AG08396 (cell line): ENCODE measurements at regions not wholly inside any gene's neighbourhood (a gene's known extent, or its start where the extent isn't known, plus 50 kb on each side); places are given as distances from the start of the nearest gene placed in this dataset.
"Not testable (repeated sequence)": the region's sequence is repeated elsewhere in the genome, so short reads cannot be mapped to it uniquely, and the experiment has no call there.

ENCODE experiments used
- DNase-seq: peaks from one replicate; pipeline ENCODE4 v3.0.0; 2012; ENCODE audit warnings: low spot score, mixed read lengths

DNA sequence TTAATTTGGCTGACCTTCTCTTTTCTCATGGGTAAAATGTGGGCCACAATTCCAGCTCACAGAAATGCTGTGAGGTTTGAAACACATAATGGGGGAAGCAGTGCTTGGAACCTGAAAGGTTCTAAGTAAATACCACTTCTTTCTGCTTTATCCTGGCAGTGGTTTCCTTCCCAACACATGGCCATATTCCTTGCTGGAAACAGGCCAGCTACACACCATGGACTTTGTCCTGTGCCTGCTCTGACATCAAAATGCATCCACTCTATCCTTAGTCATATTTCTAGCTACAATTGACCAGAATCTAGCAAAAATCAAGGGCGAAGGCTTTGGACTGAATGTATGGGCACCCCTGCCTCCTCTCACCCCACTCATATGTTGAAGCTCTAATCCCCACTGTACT lies 93.1 kb upstream of the TRPC7 start:
- no peak for DNase-seq

DNA sequence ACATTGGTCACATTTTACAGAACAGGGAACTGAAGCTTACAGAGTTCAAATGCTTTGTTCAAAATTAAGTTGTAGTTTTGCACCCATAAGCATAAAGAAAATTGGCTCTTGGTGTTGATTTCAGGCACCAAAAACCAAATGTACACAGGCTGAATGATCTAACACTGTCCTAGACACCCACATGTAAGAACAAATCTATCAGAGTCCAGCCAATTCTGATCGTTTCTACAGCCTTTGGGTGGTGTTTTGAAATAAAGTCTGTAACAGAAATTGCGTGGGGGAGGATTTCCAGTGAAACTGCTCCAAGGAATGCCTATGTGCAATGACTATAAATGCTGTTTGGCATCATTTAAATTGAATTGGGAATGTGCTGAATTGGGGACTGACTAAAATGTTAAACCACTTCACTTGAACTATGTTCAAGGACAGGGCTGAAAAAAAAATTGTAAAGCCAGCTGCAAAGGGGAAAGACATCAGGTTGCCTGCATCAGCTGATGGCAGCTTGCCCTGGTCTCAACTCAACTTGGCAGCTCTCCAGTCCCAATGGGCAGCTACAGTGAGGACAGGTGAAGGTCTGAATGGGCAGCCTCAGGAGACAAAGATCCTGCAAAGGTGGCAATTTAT lies 92.2 kb upstream of the TRPC7 start:
- no peak for DNase-seq

DNA sequence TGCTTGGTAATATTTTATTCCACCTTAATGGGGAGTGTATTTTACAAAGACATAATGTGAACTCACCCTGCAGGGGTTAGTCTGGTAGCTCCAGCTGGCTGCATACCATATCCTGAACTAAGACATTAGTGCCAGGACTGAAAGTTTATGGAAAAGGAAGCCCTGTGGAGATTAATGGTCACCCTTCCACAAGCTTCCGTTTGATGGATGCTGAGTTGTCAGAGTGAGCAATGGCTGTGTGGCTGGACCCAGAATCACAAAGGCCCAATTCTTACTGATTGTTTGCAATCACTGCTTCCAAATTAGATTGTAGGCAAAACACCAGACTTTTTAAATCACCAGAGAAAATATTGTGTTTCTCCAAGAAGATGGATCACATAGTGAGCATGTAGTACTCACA lies 90.1 kb upstream of the TRPC7 start:
- no peak for DNase-seq

DNA sequence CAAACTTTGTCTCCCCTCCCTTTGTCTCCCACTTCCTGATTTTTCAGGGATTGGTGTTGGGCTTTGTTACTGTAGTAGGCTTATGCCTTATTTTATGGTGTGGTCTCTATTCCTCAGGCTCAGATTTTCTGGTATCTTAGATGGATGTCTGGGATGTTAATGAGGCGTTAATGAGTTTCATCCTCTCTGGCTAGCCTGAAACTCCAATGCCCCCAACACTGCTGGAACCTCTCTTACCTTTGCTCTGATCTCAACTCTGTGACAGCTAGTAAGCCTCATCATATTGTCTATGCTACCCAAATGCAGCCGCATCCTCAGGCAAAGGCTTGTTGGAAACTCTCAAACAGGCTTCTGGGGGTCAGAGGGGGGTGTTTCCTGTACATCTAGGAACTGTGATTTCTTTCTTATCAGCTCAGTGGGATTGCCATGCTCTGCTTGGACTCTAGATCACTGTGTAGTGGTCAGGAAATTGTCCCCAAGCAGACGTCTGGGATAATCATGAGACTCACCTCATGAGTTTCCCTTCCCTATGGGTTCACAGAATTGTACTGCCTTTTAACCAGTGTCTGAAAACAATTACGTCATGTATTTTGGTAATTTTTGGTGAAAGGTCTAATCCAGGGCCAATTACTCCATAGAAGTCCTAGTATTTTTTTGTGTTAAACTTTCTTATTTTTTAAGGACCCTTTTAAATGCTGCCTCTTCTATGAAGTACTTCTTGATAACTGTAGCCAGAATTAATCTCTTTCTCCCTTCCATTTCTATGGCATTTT lies 88.8 kb upstream of the TRPC7 start:
- no peak for DNase-seq

DNA sequence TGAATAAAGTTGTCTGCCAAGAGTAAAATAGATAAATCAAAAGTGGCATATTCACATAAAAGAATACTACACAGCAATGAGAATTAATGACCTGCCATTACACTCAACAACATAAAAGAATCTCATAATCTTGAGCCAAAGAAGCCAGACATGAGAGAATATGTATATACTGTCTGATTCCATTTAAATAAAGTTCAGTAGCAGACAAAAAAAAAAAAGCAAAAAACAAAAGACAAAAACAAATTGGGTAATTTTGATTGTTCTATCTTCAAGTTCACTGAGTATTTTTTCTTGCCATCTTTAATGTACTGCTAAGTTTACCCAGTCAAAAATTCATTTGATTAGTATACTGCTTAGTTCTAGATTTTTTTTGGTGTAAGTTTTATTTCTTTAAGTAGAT lies 87.9 kb upstream of the TRPC7 start:
- DNase-seq: no peak

DNA sequence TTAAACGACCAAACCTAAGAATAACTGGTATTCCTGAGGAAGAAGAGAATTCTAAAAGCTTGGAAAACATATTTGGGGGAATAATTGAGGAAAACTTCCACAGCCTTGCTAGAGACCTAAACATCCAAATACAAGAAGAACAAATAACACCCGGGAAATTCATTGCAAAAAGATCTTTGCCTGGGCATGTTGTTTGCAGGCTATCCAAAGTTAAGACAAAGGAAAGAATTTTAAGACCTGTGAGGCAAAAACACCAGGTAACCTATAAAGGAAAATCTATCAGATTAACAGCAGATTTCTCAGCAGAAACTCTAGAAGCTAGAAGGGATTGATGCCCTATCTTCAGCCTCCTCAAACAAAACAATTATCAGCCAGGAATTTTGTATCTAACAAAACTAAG lies 82.2 kb upstream of the TRPC7 start:
- not testable (repeated sequence) for DNase-seq

DNA sequence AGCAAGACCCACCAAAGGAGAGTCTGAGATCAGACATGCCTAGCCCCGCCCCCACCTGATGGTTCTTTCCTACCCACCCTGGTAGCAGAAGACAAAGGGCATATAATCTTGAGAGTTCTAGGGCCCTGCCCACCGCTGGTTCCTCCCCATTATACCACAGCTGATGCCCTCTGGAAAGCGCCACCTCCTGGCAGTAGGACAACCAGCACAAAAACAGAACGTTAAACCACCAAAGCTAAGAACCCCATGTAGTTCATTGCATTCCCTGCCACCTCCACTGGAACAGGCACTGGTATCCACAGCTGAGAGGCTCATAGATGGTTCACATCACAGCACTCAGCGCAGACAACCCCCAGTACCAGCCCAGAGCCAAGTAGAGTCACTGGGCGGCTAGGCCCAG lies 81.2 kb upstream of the TRPC7 start:
- no peak for DNase-seq

DNA sequence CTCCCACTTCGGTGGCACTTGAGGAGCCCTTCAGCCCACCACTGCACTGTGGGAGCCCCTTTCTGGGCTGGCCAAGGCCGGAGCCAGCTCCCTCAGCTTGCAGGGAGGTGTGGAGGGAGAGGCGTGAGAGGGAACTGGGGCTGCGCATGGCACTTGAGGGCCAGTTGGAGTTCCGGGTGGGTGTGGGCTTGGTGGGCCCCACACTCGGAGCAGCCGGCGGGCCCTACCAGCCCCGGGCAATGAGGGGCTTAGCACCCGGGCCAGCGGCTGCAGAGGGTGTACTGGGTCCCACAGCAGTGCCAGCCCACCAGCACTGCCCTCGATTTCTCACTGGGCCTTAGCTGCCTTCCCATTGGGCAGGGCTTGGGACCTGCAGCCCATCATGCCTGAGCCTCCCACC lies 78.8 kb upstream of the TRPC7 start:
- DNase-seq: not testable (repeated sequence)

DNA sequence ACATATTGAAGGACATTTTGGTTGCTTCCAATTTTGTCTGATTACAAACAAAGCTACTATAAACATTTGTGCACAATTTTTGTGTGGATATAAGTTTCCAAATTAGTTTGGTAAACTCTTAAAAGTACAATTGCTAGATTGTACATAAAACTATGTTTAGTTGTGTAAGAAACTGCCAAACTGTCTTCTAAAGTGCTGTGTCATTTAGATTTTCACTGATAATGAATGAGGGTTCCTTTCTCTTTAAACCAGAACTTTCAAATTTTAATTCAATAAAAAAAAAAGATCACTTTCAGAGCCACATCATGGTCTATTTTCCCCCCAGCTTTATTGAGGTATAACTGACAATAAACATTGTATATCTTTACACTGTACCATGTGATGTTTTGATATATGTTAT lies 74.0 kb upstream of the TRPC7 start:
- DNase-seq: no peak

DNA sequence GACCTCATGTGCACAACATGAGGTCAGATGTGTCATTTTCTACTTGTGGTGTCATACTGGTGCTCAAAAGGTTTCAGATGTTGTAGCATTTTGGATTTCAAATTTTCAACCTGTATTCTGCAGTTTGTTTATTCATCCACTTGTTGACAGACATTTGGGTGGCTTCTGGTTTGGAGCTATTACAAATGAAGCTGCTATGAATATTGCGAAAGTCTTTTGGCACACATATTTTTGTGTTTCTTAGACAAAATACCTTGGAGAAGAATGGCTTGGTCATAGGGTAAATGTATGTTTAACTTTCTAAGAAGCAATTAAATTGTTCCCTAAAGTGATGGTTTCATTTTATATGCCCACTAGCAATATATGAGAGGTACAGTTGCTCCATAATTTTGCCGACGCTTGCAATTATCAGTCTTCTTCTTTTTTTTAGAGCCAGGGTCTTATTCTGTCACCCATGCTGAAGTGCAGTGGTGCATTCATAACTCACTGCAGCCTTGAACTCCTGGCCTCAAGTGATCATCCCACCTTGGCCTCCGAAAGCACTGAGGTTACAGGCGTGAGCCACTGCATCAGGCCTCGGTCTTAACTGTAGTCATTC lies 70.7 kb upstream of the TRPC7 start:
- DNase-seq: no peak

DNA sequence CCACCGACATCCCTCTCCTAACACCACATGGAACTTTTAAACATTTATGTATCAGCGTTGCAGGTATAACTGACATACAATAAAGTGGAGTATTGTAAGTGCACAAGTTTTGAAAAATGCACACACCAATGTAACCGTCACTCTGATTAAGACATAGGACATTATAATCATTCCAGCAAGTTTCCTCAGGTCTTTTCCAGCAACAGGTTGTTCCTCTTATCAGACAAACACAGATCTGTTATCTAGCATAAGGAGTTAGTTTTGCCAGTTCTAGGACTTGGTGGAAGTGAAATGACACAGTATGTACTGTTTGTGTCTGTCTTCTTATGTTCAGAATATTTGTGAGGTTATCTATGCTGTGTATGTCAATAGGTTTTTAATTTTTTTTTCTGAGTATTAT lies 69.5 kb upstream of the TRPC7 start:
- no peak for DNase-seq

DNA sequence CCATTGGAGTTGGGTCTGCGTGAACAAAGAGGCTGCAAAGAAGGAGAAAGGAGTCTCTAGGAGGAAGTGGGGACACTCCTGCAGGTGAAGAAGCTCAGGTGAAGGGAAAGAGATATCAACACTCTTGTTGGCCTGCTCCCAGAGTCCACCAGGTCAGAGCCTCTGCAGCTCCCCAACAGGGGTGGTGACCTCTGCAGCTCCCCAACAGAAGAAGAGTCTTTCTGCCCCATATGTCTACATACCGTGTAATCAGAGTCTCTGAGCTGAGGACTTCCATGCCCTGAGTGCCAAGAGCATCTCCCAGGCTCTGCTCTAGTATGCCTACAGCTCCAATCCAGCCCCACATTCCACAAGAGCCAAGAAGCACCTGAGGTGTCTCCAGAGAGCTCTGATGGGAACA lies 67.4 kb upstream of the TRPC7 start:
- DNase-seq: no peak

DNA sequence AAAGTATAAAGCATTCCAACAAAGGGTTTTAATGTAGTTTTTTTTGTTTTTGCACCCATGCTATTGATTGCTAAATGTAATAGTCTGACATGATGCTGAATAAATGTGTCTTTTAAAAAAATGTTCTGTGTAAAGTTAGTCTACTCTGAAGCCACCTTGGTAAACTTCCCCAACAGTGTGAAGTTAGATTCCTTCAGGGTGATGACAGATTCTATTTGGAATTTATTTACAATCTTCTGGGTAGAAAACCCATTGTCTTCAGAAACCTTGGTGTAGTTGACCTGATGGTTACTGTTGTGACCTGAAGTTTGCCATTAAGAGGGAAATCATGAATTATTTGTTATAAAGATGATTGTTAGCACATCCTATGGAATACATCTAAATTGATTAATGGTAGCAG lies 64.7 kb upstream of the TRPC7 start:
- DNase-seq: no peak

DNA sequence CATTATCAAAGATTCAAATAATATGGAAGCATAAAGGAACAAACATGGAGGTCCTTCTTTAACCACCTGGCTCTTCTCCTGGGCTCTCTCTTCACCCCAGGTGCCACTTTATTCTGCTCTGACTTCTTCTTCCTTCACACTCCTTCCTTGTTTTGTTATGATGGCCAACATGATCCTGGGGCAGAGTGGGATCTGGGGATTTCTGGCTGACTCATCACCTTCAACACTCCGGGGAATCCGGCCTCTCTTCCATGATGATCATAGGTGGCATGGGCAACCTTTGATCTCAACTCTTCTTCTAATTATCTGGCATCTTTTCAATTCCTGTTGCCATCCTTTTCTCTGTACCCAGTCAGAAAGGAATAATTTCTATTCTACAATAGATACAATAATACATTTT lies 62.1 kb upstream of the TRPC7 start:
- DNase-seq: no peak

DNA sequence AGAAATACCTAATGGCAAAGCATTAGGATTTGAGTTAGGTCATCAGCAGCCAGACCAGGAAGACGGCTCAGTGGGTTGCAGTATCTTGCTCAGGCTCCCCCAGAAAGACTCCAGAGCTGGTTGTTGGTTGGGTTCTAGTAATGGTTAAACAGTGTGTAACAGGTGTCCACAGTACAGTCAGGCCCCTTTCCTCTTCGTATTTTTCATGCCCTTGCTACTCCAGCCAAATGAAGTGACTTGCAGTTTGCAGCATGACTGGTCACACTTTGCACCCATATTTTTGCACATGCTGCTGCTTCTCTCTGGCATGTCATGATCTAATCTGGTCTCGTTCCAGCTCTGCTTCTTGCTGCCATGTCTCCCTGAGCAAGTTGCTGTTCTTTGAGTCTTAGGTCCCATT lies 60.6 kb upstream of the TRPC7 start:
- DNase-seq: no peak

DNA sequence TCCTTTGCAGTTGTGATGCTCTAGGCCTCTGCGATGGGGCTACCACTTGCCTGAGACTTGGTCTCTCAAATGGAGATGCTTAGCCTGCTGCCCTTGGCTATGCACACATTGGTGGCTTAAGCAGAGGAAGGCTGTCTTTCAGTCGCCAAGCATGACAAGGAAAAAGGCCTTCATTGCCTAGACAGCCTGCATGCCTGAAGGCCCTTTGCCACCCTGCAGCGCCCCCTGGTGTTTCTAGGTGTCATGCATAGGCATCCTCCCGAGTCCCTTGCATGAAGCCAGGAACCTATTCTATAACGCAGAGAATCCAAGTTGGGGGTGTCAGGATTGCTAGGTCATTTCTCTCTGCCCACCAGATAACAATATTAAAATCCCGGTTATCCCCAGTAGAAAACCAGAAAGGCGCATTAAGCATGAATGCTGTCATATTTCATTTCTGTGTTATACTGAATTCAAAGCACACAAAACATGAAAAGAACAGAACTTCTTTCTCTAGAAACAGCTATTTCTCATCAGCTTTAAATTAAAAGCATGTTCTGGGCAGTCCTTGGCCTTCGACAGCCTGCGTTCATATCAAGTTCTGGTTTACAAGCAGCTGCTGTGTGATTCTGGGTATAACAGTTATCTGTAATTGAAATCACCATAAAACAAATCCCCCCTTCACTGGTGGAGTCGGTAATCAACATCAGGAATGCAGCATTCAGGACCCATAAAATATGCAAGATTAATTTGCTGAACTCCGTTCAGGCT lies 59.7 kb upstream of the TRPC7 start:
- DNase-seq: peak; percentile 75

DNA sequence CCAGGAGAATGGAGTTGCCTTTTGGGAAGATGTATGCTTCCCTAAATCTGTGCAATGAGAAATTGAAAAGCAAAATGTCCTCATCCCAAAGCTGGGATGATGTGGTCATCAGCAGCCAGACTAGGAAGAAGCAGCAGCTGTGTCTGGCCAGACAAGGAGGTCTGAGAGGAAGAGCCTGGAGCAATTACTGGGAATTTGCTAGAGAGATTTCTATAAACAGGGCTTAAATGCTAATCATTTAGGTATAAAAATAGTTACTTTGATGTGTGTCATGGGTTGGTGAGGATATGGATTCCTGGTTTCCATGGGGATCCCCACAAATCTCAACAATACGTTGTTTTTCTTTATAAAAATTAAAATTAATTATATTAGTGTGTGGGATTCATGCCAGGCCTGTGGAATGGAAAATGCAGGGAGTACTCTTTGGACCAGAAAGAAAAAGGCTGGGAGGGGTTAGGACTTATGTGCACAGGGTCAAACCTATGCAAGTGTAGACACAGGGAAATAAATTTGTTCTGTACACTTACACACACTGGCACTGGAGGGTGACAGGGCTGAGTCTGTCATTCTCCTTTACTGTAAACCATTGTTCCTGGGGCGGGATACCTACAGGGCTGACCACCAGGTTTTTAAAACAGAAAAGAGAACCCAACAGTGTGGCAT lies 58.7 kb upstream of the TRPC7 start:
- no peak for DNase-seq

DNA sequence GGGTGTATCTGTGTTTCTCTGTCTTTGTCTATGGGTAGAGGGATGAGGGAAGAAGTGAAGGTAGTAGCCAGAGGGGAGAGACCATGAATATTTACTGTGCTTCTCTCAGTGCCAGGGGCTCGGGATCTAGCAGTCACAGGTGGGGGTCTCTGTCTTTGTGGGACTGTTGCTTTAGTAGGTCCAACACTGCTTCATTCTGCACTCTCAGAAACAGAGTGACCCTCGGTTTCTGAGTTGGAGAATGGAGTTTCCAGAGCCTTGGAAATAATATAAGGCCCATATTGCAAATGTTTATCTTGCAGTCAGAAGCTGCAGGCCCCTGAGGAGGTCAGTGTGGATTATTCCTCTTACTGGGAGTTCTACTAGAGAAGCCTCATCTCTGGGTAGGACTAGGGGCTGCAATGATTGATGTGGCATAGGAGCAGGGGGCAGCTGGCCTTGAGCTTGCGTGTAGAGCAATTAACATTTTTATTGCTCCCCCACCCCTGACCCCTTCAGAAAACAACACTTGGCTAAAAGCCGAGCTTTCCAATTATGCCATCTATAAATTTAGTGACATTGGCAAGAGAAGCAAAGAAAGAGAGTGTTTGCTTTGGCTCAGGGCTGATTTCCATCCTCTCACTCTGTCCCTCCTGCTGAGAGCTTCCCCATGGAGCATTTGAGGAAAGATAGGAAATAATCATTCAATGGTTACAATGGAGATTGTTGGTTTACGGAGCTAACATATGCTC lies 55.0 kb upstream of the TRPC7 start:
- no peak for DNase-seq

DNA sequence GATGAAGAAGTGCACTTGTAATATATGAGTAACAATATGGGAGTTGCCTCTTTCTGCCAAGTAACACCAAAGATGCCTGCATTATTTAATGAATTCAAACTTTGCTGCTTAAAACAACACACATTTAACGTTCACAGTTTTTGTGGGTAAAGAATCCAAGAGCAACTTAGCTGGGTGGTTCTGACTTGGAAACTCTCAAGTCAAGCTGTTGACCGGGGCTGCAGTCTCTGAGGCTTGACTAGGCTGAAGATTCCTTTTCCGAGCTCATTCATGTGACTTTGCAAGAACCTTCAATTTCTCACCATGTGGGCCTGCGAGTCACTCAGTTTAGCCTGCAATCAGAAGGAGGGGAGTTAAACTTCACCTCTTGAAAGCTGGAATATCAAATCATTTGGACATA lies 53.0 kb upstream of the TRPC7 start:
- no peak for DNase-seq
